Neural cell (in vitro differentiated cells): ENCODE measurements at regions not wholly inside any gene's neighbourhood (a gene's known extent, or its start where the extent isn't known, plus 50 kb on each side); places are given as distances from the start of the nearest gene placed in this dataset.

ENCODE experiments used
- H2AFZ ChIP-seq: fragments of 200-600, 300-800 bp; sonication (generic), shearing (Covaris generic); 2 replicates; pipeline ENCODE4 v1.6.0; 2014; ENCODE audit warnings: low read depth, mild to moderate bottlenecking, antibody characterized with exemption, low read length, moderate library complexity
- H3F3A ChIP-seq: fragments of 200-600 bp; shearing (Covaris generic); 2 replicates; pipeline ENCODE4 v1.6.1; 2016; ENCODE audit warnings: mild to moderate bottlenecking, moderate library complexity, mixed read lengths, antibody characterized with exemption, low read length; ENCODE audit not compliant: insufficient read depth, poor library complexity, severe bottlenecking
- H3K27ac ChIP-seq: fragments of 200-600, 300-800 bp; sonication (generic), shearing (Covaris generic); 2 replicates; pipeline ENCODE4 v1.5.1; 2014; ENCODE audit warnings: mild to moderate bottlenecking, low read length, moderate library complexity
- H3K27me3 ChIP-seq: fragments of 300-800, 200-600 bp; sonication (generic), shearing (Covaris generic); 2 replicates; pipeline ENCODE4 v1.6.0; 2014; ENCODE audit warnings: mild to moderate bottlenecking, low read depth, low read length, moderate library complexity; ENCODE audit not compliant: insufficient read depth
- H3K36me3 ChIP-seq: fragments of 300-800, 200-600 bp; sonication (generic), shearing (Covaris generic); 2 replicates; pipeline ENCODE4 v1.5.1; 2014; ENCODE audit warnings: mild to moderate bottlenecking, antibody characterized with exemption, low read length, moderate library complexity; ENCODE audit not compliant: insufficient read depth
- H3K4me2 ChIP-seq: fragments of 300-800, 200-600 bp; sonication (generic), shearing (Covaris generic); 2 replicates; pipeline ENCODE4 v1.6.0; 2014; ENCODE audit warnings: mild to moderate bottlenecking, low read length
- H3K4me3 ChIP-seq: fragments of 300-800, 200-600 bp; sonication (generic), shearing (Covaris generic); 2 replicates; pipeline ENCODE4 v1.5.1; 2014; ENCODE audit warnings: mild to moderate bottlenecking, low read length, moderate library complexity
- H3K79me2 ChIP-seq: fragments of 200-600 bp; shearing (Covaris generic); replicated peaks from 2 replicates; pipeline ENCODE4 v1.6.0; 2014; ENCODE audit warnings: mild to moderate bottlenecking, low read length, moderate library complexity; ENCODE audit not compliant: insufficient read depth
- H3K9ac ChIP-seq: fragments of 300-800, 200-600 bp; sonication (generic), shearing (Covaris generic); 2 replicates; pipeline ENCODE4 v1.6.1; 2016; ENCODE audit warnings: mild to moderate bottlenecking, low read length, mixed read lengths
- H3K9me2 ChIP-seq: fragments of 200-600 bp; shearing (Covaris generic); 2 replicates; pipeline ENCODE4 v1.6.1; 2016; ENCODE audit warnings: mild to moderate bottlenecking, low read length, mixed read lengths; ENCODE audit not compliant: insufficient read depth
- H3K9me3 ChIP-seq: fragments of 200-600, 300-800 bp; sonication (generic), shearing (Covaris generic); 2 replicates; pipeline ENCODE4 v1.6.1; 2016; ENCODE audit warnings: mild to moderate bottlenecking, mixed run types, low read length, moderate library complexity, mixed read lengths
- H4K20me1 ChIP-seq: fragments of 200-600 bp; shearing (Covaris generic); 2 replicates; pipeline ENCODE4 v1.6.1; 2016; ENCODE audit warnings: mild to moderate bottlenecking, mixed run types; ENCODE audit not compliant: insufficient read depth
- EP300 ChIP-seq: fragments of 450-650 bp; conservative IDR thresholded peaks from 2 replicates; pipeline ENCODE4 v1.6.1; 2014; ENCODE audit warnings: antibody characterized with exemption, mild to moderate bottlenecking, moderate library complexity; ENCODE audit not compliant: poor library complexity, severe bottlenecking
- EZH2 ChIP-seq: fragments of 200-600, 300-800 bp; shearing (Covaris generic), sonication (generic); IDR thresholded peaks from 2 replicates; pipeline ENCODE4 v1.6.1; 2014; ENCODE audit warnings: antibody characterized with exemption, low read length, borderline replicate concordance, mild to moderate bottlenecking; ENCODE audit not compliant: insufficient read depth, poor library complexity, severe bottlenecking
- MXI1 ChIP-seq: fragments of 450-650 bp; conservative IDR thresholded peaks from 2 replicates; pipeline ENCODE4 v1.6.1; 2014; ENCODE audit warnings: antibody characterized with exemption, mild to moderate bottlenecking; ENCODE audit not compliant: poor library complexity, severe bottlenecking
- POLR2AphosphoS5 ChIP-seq: IDR thresholded peaks from 2 replicates; pipeline ENCODE4 v1.6.1; 2012
- RAD21 ChIP-seq: fragments of 450-650 bp; conservative IDR thresholded peaks from 2 replicates; pipeline ENCODE4 v1.6.1; 2014; ENCODE audit warnings: antibody characterized with exemption, mild to moderate bottlenecking, moderate library complexity
- SMC3 ChIP-seq: fragments of 450-650 bp; conservative IDR thresholded peaks from 2 replicates; pipeline ENCODE4 v1.6.1; 2014; ENCODE audit warnings: antibody characterized with exemption, mild to moderate bottlenecking, moderate library complexity; ENCODE audit not compliant: poor library complexity
- TAF1 ChIP-seq: IDR thresholded peaks from 2 replicates; pipeline ENCODE4 v1.6.1; 2012; ENCODE audit warnings: low read depth
- TF ChIP-seq, protein P1 (sequence below): fragments of 450-650 bp; IDR thresholded peaks from 2 replicates; pipeline ENCODE4 v1.5.1; 2014; ENCODE audit warnings: antibody characterized with exemption, mild to moderate bottlenecking, moderate library complexity; ENCODE audit not compliant: poor library complexity, severe bottlenecking
- TF ChIP-seq, protein P2 (sequence below): IDR thresholded peaks from 2 replicates; pipeline ENCODE4 v1.6.1; 2012; ENCODE audit warnings: borderline replicate concordance

DNA sequence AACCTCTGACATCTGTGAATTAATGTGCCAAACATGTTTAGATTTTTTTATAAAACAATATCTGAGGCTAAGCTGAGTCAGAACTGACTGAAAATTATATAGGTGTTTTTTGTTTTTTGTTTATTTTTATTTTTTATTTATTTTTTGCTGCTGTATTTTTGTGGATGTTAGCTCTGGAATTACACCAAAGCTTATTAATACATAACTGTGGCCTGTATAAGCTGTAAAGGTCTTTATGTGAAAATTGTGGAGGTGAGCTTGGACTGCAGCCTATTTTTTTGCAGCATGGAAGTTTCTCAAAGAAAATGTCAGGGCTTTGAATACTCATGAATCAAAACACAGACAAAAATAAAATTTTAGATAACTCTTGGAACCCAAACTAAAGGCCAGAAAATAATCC, 199.8 kb downstream of the CHRM3 start:
- no peaks in the 10 kb centered on the region for H3K36me3 ChIP-seq
- H3K79me2 ChIP-seq, result no peaks in the 10 kb centered on the region
- no peaks in the 10 kb centered on the region for H3F3A ChIP-seq

DNA sequence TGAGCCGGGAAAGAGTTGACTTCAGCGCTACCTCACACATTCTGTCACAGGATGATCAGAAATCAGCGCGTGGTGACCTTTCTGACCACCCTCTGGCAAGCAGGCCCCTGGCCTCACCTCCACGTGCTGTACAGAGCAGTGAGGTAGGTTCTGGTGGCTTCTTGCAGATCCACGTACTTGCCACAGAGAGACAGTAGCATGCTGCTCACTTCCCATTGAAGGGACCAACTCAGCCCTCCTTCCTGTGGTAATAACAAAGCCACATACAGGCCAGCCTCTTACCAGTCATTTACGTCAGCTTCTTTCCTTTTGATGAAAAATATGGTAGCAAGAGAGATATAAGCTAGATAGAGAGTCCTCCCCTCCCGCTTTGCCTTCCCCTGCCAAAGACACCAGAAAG, 200.7 kb downstream of the CHRM3 start:
- Histone ChIP-seq H3K36me3 (no peaks in the 10 kb centered on the region), H3K27ac (no peak overlapping the region), H3K9ac (no peak overlapping the region), H3K9me2 (no peaks in the 10 kb centered on the region), H3K9me3 (no peaks in the 10 kb centered on the region), H3F3A (no peaks in the 10 kb centered on the region), H2AFZ (no peak overlapping the region), H3K4me3 (no peak overlapping the region), H3K4me2 (no peak overlapping the region), H3K27me3 (no peaks in the 10 kb centered on the region), H4K20me1 (no peaks in the 10 kb centered on the region), H3K79me2 (no peaks in the 10 kb centered on the region)
- TF ChIP-seq TAF1 (no peak), SMC3 (no peak), EZH2 (no peak)

More for the DNA sequence above, 199.8 kb downstream of the CHRM3 start:
- H2AFZ ChIP-seq, result no peak overlapping the region
- no peak overlapping the region for H3K4me3 ChIP-seq
- no peaks in the 10 kb centered on the region for H3K9me3 ChIP-seq
- no peaks in the 10 kb centered on the region for H3K27me3 ChIP-seq
- H3K4me2 ChIP-seq, result no peak overlapping the region
- no peaks in the 10 kb centered on the region for H4K20me1 ChIP-seq
- no peak overlapping the region for H3K27ac ChIP-seq
- no peak overlapping the region for H3K9ac ChIP-seq
- TF ChIP-seq EP300, result no peak
- no peak for TF ChIP-seq TAF1
- TF ChIP-seq MXI1, result no peak
- no peak for TF ChIP-seq SMC3
- no peak for TF ChIP-seq RAD21
- H3K9me2 ChIP-seq, result no peaks in the 10 kb centered on the region

DNA sequence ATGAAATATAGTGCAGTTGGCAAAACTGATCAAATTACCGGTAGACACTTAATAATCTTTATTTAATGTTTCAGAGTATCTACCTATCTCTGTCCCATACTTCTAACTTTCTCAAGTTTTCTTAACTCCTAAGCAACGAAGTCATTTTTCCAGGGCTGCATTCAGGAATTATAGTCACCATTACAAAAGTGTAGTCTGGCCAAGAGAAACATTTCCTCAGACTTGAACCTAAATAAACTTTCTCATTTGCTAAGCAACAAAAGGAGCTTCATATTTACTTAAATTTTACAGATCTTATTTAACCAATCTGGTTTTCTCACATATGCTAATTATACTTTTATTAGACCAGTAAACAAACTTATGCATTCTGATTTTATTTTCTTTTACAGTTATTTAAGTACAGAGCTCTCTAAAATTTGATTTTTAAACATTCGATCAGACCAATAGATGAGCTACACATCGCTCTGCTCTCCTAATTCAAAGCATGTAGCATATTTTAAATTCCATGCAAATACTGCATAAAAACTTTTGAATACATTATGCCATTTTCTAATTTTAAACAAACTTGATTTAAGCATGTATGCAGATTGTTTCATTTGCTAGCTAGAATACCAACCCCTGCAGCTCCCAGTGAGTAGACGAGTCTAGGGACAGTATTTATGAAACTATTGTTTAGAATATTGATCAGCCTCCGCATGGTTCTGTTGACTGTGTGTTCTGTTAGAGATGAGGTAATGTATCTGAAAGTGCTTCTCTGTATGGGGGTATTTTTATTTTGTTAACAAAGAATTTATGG, 201.4 kb downstream of the CHRM3 start:
- Histone ChIP-seq H3K4me3 (no peak overlapping the region), H3K27me3 (no peaks in the 10 kb centered on the region), H3F3A (no peaks in the 10 kb centered on the region), H4K20me1 (no peaks in the 10 kb centered on the region), H3K36me3 (no peaks in the 10 kb centered on the region), H3K9ac (no peak overlapping the region), H3K4me2 (no peak overlapping the region), H2AFZ (no peak overlapping the region), H3K9me3 (no peaks in the 10 kb centered on the region), H3K79me2 (no peaks in the 10 kb centered on the region), H3K27ac (no peak overlapping the region), H3K9me2 (no peaks in the 10 kb centered on the region)
- TF ChIP-seq TAF1 (no peak), EP300 (no peak), RAD21 (no peak), POLR2AphosphoS5 (no peak), EZH2 (no peak), SMC3 (no peak), MXI1 (no peak)
- TF ChIP-seq, protein P1, sequence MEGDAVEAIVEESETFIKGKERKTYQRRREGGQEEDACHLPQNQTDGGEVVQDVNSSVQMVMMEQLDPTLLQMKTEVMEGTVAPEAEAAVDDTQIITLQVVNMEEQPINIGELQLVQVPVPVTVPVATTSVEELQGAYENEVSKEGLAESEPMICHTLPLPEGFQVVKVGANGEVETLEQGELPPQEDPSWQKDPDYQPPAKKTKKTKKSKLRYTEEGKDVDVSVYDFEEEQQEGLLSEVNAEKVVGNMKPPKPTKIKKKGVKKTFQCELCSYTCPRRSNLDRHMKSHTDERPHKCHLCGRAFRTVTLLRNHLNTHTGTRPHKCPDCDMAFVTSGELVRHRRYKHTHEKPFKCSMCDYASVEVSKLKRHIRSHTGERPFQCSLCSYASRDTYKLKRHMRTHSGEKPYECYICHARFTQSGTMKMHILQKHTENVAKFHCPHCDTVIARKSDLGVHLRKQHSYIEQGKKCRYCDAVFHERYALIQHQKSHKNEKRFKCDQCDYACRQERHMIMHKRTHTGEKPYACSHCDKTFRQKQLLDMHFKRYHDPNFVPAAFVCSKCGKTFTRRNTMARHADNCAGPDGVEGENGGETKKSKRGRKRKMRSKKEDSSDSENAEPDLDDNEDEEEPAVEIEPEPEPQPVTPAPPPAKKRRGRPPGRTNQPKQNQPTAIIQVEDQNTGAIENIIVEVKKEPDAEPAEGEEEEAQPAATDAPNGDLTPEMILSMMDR, result no peak
- TF ChIP-seq, protein P2, sequence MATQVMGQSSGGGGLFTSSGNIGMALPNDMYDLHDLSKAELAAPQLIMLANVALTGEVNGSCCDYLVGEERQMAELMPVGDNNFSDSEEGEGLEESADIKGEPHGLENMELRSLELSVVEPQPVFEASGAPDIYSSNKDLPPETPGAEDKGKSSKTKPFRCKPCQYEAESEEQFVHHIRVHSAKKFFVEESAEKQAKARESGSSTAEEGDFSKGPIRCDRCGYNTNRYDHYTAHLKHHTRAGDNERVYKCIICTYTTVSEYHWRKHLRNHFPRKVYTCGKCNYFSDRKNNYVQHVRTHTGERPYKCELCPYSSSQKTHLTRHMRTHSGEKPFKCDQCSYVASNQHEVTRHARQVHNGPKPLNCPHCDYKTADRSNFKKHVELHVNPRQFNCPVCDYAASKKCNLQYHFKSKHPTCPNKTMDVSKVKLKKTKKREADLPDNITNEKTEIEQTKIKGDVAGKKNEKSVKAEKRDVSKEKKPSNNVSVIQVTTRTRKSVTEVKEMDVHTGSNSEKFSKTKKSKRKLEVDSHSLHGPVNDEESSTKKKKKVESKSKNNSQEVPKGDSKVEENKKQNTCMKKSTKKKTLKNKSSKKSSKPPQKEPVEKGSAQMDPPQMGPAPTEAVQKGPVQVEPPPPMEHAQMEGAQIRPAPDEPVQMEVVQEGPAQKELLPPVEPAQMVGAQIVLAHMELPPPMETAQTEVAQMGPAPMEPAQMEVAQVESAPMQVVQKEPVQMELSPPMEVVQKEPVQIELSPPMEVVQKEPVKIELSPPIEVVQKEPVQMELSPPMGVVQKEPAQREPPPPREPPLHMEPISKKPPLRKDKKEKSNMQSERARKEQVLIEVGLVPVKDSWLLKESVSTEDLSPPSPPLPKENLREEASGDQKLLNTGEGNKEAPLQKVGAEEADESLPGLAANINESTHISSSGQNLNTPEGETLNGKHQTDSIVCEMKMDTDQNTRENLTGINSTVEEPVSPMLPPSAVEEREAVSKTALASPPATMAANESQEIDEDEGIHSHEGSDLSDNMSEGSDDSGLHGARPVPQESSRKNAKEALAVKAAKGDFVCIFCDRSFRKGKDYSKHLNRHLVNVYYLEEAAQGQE, result no peak
